ENCODE measurements at regions not wholly inside any gene's neighbourhood (a gene's known extent, or its start where the extent isn't known, plus 50 kb on each side); places are given as distances from the start of the nearest gene placed in this dataset.

- H3K4me3 ChIP-seq (ENCODE audit: low read depth in 1 of 2, low read length in 2 of 2) = no peak overlapping the region
- no peaks in the 10 kb centered on the region for H3K9me3 ChIP-seq (ENCODE audit: low read length)
- peaks cover 0 to 5% of the 10 kb centered on the region in 2 donors for H3K27me3 ChIP-seq (ENCODE audit: control insufficient read depth in 1 of 2, insufficient read depth in 2 of 2, low read length in 2 of 2)
- H3K36me3 ChIP-seq (ENCODE audit: insufficient read depth, low read length) = no peaks in the 10 kb centered on the region
- no peak overlapping the region for H3K9ac ChIP-seq (ENCODE audit: low read length)
- H3K4me1 ChIP-seq (ENCODE audit: insufficient read depth, low read length) = peaks cover 2% of the 10 kb centered on the region
- no peak overlapping the region for H3K27ac ChIP-seq (ENCODE audit: low read depth, low read length)
Observed at GRCh38 chr9:136596217-136596616, 50.4 kb upstream of the NOTCH1 start.

DNA sequence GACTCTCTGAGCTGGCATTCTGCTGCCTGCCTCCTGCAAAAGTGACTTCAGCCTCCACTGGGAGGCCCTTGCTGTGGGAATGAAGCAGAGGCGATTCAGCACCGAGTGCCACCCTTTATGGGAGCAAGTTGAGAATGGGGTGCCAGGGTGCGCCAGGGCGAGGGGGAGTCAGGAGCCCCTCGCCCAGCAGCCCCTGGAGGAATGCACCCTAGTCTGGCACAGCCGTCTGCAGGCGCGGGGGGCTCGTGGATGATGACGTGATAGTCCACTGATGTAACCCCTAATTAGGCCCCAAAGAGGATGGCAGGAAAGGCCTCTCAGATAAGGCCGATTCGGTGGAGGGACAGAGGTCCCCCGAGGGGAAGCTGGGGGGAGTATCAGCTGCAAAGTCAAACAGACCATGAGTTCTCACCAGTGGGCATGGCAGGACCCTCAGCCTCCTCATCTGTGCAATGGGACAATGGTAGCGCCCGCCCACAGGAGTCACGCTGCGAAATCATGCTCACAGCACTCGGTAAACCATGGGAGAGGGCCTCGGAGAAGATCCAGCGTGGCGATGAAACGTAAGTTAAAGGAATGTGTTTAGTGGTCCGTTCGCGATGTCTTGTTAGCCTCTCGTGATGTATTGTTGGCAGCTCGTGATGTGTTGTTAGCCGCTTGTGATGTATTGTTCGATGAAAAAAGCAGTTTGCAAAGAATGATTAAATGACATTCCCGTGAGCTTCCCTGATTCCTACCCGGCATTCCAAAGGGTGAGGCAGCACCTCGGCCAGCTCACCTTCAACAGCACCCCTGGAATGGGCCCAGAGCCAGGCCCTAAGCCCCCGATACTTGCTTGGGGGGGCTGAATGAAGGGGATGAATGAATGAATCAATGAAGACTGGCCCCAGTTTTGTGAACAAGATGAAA, 49.7 kb upstream of the NOTCH1 start:
- H3K4me3 ChIP-seq (ENCODE audit: low read depth in 1 of 2, low read length in 2 of 2) = no peak overlapping the region
- no peak overlapping the region for H3K27ac ChIP-seq (ENCODE audit: low read depth, low read length)
- no peaks in the 10 kb centered on the region for H3K9me3 ChIP-seq (ENCODE audit: low read length)
- no peaks in the 10 kb centered on the region for H3K36me3 ChIP-seq (ENCODE audit: insufficient read depth, low read length)
- H3K4me1 ChIP-seq (ENCODE audit: insufficient read depth, low read length) = peaks cover 3% of the 10 kb centered on the region
- peaks cover 0 to 5% of the 10 kb centered on the region in 2 donors for H3K27me3 ChIP-seq (ENCODE audit: control insufficient read depth in 1 of 2, insufficient read depth in 2 of 2, low read length in 2 of 2)
- no peak overlapping the region for H3K9ac ChIP-seq (ENCODE audit: low read length)

Data from muscle layer of colon (tissue), 2 donors.